HG02623 (cell line): ENCODE measurements at regions not wholly inside any gene's neighbourhood (a gene's known extent, or its start where the extent isn't known, plus 50 kb on each side); places are given as distances from the start of the nearest gene placed in this dataset.

Experiments used
- ATAC-seq: cut with Tn5 transposase; IDR thresholded peaks from one replicate; pipeline ENCODE4 v1.9.1; 2021; ENCODE audit warnings: moderate library complexity; ENCODE audit not compliant: unreplicated experiment

DNA sequence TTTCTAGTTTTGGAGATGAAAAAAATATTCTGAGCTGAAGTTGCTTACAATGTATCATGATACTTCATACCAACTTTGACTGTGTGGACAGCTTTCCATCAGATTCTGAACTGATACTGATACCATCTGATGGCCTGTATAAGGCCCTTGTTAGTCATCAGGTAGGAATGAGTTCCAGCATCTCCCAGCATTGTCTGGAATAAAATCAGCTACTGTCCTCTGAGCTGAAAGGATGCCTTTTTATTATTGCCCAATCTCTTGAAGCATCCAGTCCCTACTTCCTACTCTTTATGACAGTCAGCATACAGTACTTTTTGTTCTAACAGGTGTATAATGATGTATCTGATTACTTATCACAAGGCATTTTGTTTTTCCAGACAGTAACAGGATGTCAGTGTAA is 70.6 kb upstream of the EYA4 start:
- ATAC-seq = no peak

DNA sequence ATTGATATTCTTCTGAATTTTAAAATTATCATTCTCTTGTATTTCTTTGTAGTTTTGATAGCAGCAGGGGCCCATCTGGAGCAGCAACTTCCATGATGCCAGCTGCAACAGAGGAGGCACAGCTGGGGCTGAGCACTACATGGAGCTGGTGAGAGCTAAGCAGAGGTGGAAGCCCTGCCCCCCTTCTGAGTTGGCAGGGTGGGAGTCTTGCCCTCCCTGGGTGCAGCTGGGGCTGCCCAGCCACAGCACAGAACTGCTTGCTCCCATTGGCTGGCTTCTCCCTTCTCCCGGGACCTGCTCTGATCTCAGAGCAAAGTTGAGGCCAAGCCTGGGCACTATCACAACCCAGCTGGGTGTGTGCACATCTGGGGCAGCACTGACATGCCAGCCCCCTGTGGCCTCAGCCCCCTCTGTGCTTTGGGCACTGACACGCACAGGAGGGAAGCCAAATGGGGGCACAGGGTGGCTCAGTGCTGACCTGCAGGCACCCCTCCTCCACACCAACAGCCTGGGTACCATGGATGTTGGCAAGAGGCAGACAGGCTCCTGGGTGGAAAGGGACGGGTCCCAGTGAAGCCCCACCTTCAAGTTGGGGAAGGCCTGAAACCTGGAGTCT is 69.1 kb upstream of the EYA4 start:
- ATAC-seq = no peak

DNA sequence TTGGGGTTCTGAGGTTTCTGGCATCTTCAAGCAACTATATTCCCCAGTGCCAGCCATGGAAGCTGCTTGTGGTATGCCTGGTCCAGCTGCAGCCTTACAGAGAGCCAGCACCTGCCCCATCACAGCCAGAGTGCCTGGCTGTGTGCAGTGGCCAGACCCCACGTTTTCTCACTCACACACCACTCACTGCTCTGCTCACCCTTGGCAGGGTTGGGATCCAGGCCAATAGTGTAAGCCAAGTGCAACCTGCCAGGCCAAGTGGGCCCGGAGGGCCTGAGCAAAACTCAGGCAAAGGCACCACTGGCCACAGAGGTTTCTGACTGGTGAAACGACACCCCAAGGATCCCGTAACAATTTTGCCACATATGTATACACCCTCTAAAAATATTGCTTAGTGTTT is 67.9 kb upstream of the EYA4 start:
- no peak for ATAC-seq

GRCh38 chr6:133179481-133179880 is 61.7 kb upstream of the EYA4 start:
- ATAC-seq = no peak

DNA sequence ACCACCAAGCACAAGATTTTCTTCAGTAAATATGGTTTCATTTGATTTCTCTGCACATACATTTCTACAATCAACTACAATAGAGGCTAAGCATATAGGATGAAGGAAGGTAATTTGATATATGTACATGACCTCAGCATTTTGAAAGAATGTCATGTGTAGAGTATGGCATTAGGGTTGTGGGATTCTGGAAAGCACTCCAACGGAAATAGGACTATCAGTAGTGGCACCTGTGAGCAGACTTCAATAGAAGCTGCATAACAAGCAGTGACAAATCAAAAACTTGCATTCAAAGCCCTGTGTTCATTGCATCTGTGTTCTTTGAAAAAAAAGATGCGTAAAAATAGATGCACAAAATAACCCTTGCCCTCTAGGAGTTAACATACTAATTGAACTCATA is 57.5 kb upstream of the EYA4 start:
- ATAC-seq = no peak

DNA sequence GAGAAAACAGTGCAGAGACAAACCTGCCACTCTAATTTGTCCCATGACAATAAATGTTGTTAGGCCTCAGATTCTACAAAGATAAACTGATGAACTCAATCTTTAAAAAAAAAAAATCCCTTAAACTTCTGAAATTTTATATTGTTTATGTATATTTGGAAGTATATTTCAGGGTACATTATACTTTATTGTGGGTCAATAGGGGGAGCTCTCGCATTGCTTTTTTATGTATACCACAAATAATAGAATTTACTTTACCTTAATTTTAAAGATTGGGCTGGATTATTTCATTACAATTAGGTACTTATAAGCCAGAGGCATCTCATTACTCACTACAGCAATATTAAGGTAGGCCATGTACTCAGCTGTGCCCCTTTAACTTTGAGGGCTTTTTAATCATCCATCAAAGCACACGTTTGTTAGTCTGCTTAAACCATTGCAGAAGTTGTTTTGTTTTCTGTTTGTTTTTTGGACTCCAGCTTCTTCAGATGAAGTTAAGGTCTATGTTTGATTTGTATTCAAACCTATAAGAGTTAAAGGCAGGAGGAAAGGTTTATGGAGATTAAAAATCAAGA is 56.3 kb upstream of the EYA4 start:
- ATAC-seq = no peak

DNA sequence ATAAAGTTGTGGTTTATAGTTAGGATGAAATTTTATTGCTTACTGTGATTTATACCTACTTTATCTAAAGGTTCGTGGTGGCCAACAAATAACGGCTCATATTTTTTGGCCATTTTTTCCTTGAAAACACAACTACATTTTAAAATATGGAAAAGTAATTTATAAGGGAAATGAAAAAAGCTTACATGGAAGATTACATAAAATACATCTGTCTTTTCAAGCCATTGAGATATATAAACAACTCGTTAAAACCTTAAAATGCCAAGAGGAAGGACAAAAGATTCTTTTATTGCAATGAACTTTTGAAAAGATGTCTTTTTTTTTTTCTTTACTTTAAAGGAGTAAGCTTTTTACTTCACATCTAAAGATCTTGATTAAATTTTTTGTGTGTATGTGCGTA is 55.4 kb upstream of the EYA4 start:
- no peak for ATAC-seq

GRCh38 chr6:133187114-133187513 is 54.0 kb upstream of the EYA4 start:
- no peak for ATAC-seq

DNA sequence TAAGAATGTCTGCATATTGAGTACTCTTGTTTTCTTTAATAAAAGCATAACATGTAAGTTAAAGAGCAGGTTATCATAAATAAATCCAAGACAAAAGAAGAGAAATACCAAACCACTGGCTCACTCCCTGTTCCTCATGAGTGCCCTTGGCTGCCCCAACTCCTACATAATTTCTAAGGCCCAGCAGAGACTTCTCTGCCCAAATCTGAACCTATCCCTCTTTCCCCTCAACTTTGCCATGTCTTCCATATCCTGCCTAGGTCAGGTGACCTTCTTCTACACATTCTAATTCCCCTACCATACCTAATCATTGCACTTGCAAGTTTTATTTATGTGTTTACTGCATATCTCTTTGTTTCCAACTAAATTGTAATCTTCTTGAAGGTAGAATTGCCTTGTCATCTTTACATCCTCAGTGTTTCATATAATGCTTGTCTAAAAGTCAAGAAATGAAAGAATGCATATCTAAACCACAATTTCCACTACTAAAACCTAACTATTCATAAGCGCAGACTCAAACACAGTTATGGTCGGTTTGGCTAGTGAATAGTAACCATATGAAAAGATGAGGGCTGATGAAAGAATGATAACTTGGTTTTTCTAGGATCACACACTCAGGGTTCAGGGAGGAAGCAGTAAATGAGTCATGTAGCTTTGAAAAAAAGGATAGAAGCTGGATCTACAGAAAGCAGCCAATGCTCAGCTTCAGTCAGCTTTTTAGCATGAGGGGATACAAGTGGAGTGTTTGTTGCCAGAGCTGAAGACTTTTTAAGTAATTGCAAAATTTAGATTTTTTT is 53.3 kb upstream of the EYA4 start:
- no peak for ATAC-seq

GRCh38 chr6:133190912-133191311 is 50.2 kb upstream of the EYA4 start:
- no peak for ATAC-seq

DNA sequence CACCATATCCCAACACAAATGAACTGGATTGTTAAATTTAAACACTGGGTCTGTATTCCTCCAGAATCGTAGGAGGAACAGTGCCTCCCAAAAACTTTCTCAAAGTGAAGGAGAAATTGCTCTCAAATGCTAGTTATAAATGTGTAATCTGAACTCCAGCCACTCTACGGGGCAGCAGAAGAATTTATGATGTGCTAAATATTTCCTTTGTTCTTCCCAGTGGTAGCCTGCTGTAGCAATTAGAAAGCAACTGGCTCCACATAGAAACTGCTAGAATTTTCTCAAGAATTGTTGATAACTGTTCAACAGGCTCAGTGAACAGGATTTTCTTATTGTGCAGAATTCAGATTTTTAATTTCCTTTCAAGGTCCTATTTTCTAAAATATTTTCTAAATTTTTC is 49.8 kb upstream of the EYA4 start:
- ATAC-seq = no peak
